ENCODE measurements at regions not wholly inside any gene's neighbourhood (a gene's known extent, or its start where the extent isn't known, plus 50 kb on each side); places are given as distances from the start of the nearest gene placed in this dataset.

- no peak overlapping the region for H3K4me3 ChIP-seq (ENCODE audit: low read length)
- H4K20me1 ChIP-seq (ENCODE audit: insufficient read depth, low read length), result no peaks in the 10 kb centered on the region
- H2AFZ ChIP-seq (ENCODE audit: low read depth, low read length), result peak overlapping the region; percentile 22; the same call in 1 of the 2 replicates
- H3K4me2 ChIP-seq (ENCODE audit: low read length), result no peak overlapping the region
- H3K27ac ChIP-seq (ENCODE audit: low read length), result no peak overlapping the region
- no peaks in the 10 kb centered on the region for H3K4me1 ChIP-seq (ENCODE audit: low read length)
- H3K9me3 ChIP-seq (ENCODE audit: insufficient read depth, low read length), result no peaks in the 10 kb centered on the region
- no peaks in the 10 kb centered on the region for H3K36me3 ChIP-seq (replicated peaks; ENCODE audit: low read depth, low read length)
- H3K79me2 ChIP-seq (ENCODE audit: low read length), result no peaks in the 10 kb centered on the region
- H3K27me3 ChIP-seq (ENCODE audit: low read depth, low read length), result no peaks in the 10 kb centered on the region
- no peak overlapping the region for H3K9ac ChIP-seq (ENCODE audit: low read length)
- TF ChIP-seq EZH2phosphoT487 (IDR thresholded peaks at IDR 0.05; ENCODE audit: low read depth), result no peak
- TF ChIP-seq CTCF (IDR thresholded peaks at IDR 0.05; ENCODE audit: low read depth, low read length), result no peak
Measured at GRCh38 chr13:89199138-89199537, 1528.0 kb downstream of the SLITRK5 start.

GRCh38 chr13:89204435-89204834, 1533.3 kb downstream of the SLITRK5 start:
- Histone ChIP-seq H3K9me3 (ENCODE audit: insufficient read depth, low read length) (no peaks in the 10 kb centered on the region), H3K79me2 (ENCODE audit: low read length) (no peaks in the 10 kb centered on the region), H3K36me3 (replicated peaks; ENCODE audit: low read depth, low read length) (no peaks in the 10 kb centered on the region), H3K27me3 (ENCODE audit: low read depth, low read length) (no peaks in the 10 kb centered on the region), H3K4me2 (ENCODE audit: low read length) (no peak overlapping the region), H3K4me1 (ENCODE audit: low read length) (no peaks in the 10 kb centered on the region), H3K4me3 (ENCODE audit: low read length) (no peak overlapping the region), H3K27ac (ENCODE audit: low read length) (no peak overlapping the region), H4K20me1 (ENCODE audit: insufficient read depth, low read length) (no peaks in the 10 kb centered on the region), H2AFZ (ENCODE audit: low read depth, low read length) (no peak overlapping the region), H3K9ac (ENCODE audit: low read length) (no peak overlapping the region)
- no peak for TF ChIP-seq EZH2phosphoT487 (IDR thresholded peaks at IDR 0.05; ENCODE audit: low read depth)
- TF ChIP-seq CTCF (IDR thresholded peaks at IDR 0.05; ENCODE audit: low read depth, low read length), result no peak

- H3K4me1 ChIP-seq (ENCODE audit: low read length), result no peaks in the 10 kb centered on the region
- no peaks in the 10 kb centered on the region for H3K36me3 ChIP-seq (replicated peaks; ENCODE audit: low read depth, low read length)
- H3K27ac ChIP-seq (ENCODE audit: low read length), result no peak overlapping the region
- H3K9ac ChIP-seq (ENCODE audit: low read length), result no peak overlapping the region
- TF ChIP-seq EZH2phosphoT487 (IDR thresholded peaks at IDR 0.05; ENCODE audit: low read depth) (no peak), CTCF (IDR thresholded peaks at IDR 0.05; ENCODE audit: low read depth, low read length) (no peak)
- no peak overlapping the region for H3K4me3 ChIP-seq (ENCODE audit: low read length)
- no peaks in the 10 kb centered on the region for H4K20me1 ChIP-seq (ENCODE audit: insufficient read depth, low read length)
- no peaks in the 10 kb centered on the region for H3K9me3 ChIP-seq (ENCODE audit: insufficient read depth, low read length)
- H3K27me3 ChIP-seq (ENCODE audit: low read depth, low read length), result no peaks in the 10 kb centered on the region
- no peaks in the 10 kb centered on the region for H3K79me2 ChIP-seq (ENCODE audit: low read length)
- peak overlapping the region; percentile 76 for H2AFZ ChIP-seq (ENCODE audit: low read depth, low read length)
- H3K4me2 ChIP-seq (ENCODE audit: low read length), result peak overlapping the region; percentile 27
Measured at GRCh38 chr13:89205856-89206520, 1534.8 kb downstream of the SLITRK5 start.

GRCh38 chr13:89212186-89212585, 1541.0 kb downstream of the SLITRK5 start:
- no peaks in the 10 kb centered on the region for H3K79me2 ChIP-seq (ENCODE audit: low read length)
- no peaks in the 10 kb centered on the region for H3K27me3 ChIP-seq (ENCODE audit: low read depth, low read length)
- no peaks in the 10 kb centered on the region for H3K36me3 ChIP-seq (replicated peaks; ENCODE audit: low read depth, low read length)
- no peaks in the 10 kb centered on the region for H4K20me1 ChIP-seq (ENCODE audit: insufficient read depth, low read length)
- H3K9ac ChIP-seq (ENCODE audit: low read length), result no peak overlapping the region
- TF ChIP-seq EZH2phosphoT487 (IDR thresholded peaks at IDR 0.05; ENCODE audit: low read depth) (no peak), CTCF (IDR thresholded peaks at IDR 0.05; ENCODE audit: low read depth, low read length) (no peak)
- no peak overlapping the region for H3K27ac ChIP-seq (ENCODE audit: low read length)
- H3K9me3 ChIP-seq (ENCODE audit: insufficient read depth, low read length), result no peaks in the 10 kb centered on the region
- no peak overlapping the region for H3K4me2 ChIP-seq (ENCODE audit: low read length)
- H3K4me1 ChIP-seq (ENCODE audit: low read length), result no peaks in the 10 kb centered on the region
- no peak overlapping the region for H3K4me3 ChIP-seq (ENCODE audit: low read length)
- no peak overlapping the region; the same call in 1 of the 2 replicates for H2AFZ ChIP-seq (ENCODE audit: low read depth, low read length)

Measured in OCI-LY3 (cell line).